GM23338 (cell line): ENCODE measurements at regions not wholly inside any gene's neighbourhood (a gene's known extent, or its start where the extent isn't known, plus 50 kb on each side); places are given as distances from the start of the nearest gene placed in this dataset.

Experiments used
- EZH2 ChIP-seq: fragments of 200-600 bp; sonication (generic); IDR thresholded peaks from one replicate; pipeline ENCODE4 v1.8.0; 2017; ENCODE audit warnings: antibody characterized with exemption, mild to moderate bottlenecking, low read depth; ENCODE audit not compliant: unreplicated experiment
- EZH2phosphoT487 ChIP-seq: fragments of 200-600 bp; sonication (generic); IDR thresholded peaks from one replicate; pipeline ENCODE4 v1.8.1; 2018; ENCODE audit warnings: antibody characterized with exemption; ENCODE audit not compliant: unreplicated experiment
- JUNB ChIP-seq: IDR thresholded peaks from one replicate; pipeline ENCODE4 v1.6.1; 2016; ENCODE audit warnings: antibody characterized with exemption; ENCODE audit not compliant: unreplicated experiment
- POLR2AphosphoS5 ChIP-seq: IDR thresholded peaks from 2 replicates; pipeline ENCODE4 v1.6.1; 2016; ENCODE audit warnings: antibody characterized with exemption, low read depth
- STAT1 ChIP-seq: IDR thresholded peaks from one replicate; pipeline ENCODE4 v1.6.1; 2016; ENCODE audit warnings: antibody characterized with exemption; ENCODE audit not compliant: unreplicated experiment
- ZNF114 ChIP-seq: fragments of 250-450 bp; sonication (Bioruptor Pico); IDR thresholded peaks from 2 replicates; pipeline ENCODE4 v1.5.0; 2020; ENCODE audit warnings: mild to moderate bottlenecking, moderate library complexity
- TF ChIP-seq, protein P1 (sequence below): IDR thresholded peaks from one replicate; pipeline ENCODE4 v1.6.1; 2018; ENCODE audit warnings: antibody characterized with exemption; ENCODE audit not compliant: unreplicated experiment
- TF ChIP-seq, protein P2 (sequence below), 2 experiments: fragments of 200-600 bp in 1 of 2; sonication (generic) in 1 of 2; conservative IDR thresholded peaks; 2 replicates each; pipeline versions ENCODE4 v1.5.1 to v1.6.1; 2016 to 2017; ENCODE audit warnings: antibody characterized with exemption in 2 of 2, low read depth in 2 of 2, mild to moderate bottlenecking in 2 of 2, moderate library complexity in 1 of 2

DNA sequence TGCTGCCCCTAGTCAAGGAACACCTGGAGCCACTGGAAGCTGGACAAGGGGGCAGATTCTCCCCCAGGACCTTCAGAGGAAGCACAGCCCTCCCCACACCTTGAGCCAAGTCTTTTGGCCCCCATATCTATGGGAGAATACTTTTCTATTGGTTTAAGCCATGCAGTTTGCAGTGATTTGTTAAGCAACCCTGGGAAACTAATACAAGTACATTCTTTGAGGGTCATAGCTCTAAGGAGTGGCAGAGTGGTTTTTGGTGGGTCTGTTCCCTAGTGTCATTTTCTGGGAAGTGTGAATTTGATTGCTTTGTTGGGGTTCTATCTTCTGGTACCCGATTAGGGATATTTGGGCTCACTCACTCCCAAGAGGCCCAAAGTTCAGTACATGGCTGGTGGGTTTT is 50.8 kb upstream of the PTCSC3 start:
- TF ChIP-seq, protein P1, sequence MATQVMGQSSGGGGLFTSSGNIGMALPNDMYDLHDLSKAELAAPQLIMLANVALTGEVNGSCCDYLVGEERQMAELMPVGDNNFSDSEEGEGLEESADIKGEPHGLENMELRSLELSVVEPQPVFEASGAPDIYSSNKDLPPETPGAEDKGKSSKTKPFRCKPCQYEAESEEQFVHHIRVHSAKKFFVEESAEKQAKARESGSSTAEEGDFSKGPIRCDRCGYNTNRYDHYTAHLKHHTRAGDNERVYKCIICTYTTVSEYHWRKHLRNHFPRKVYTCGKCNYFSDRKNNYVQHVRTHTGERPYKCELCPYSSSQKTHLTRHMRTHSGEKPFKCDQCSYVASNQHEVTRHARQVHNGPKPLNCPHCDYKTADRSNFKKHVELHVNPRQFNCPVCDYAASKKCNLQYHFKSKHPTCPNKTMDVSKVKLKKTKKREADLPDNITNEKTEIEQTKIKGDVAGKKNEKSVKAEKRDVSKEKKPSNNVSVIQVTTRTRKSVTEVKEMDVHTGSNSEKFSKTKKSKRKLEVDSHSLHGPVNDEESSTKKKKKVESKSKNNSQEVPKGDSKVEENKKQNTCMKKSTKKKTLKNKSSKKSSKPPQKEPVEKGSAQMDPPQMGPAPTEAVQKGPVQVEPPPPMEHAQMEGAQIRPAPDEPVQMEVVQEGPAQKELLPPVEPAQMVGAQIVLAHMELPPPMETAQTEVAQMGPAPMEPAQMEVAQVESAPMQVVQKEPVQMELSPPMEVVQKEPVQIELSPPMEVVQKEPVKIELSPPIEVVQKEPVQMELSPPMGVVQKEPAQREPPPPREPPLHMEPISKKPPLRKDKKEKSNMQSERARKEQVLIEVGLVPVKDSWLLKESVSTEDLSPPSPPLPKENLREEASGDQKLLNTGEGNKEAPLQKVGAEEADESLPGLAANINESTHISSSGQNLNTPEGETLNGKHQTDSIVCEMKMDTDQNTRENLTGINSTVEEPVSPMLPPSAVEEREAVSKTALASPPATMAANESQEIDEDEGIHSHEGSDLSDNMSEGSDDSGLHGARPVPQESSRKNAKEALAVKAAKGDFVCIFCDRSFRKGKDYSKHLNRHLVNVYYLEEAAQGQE, result no peak
- TF ChIP-seq, protein P2, sequence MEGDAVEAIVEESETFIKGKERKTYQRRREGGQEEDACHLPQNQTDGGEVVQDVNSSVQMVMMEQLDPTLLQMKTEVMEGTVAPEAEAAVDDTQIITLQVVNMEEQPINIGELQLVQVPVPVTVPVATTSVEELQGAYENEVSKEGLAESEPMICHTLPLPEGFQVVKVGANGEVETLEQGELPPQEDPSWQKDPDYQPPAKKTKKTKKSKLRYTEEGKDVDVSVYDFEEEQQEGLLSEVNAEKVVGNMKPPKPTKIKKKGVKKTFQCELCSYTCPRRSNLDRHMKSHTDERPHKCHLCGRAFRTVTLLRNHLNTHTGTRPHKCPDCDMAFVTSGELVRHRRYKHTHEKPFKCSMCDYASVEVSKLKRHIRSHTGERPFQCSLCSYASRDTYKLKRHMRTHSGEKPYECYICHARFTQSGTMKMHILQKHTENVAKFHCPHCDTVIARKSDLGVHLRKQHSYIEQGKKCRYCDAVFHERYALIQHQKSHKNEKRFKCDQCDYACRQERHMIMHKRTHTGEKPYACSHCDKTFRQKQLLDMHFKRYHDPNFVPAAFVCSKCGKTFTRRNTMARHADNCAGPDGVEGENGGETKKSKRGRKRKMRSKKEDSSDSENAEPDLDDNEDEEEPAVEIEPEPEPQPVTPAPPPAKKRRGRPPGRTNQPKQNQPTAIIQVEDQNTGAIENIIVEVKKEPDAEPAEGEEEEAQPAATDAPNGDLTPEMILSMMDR (conservative IDR thresholded peaks at IDR 0.05; ENCODE audit: low read depth in 2 of 2), result no peak
- no peak for TF ChIP-seq EZH2phosphoT487
- TF ChIP-seq EZH2, result no peak
- TF ChIP-seq POLR2AphosphoS5, result no peak
- TF ChIP-seq STAT1, result no peak
- TF ChIP-seq JUNB, result no peak
- TF ChIP-seq ZNF114 (CRISPR knock-in tag), result no peak
